SK-N-MC (cell line): ENCODE measurements at regions not wholly inside any gene's neighbourhood (a gene's known extent, or its start where the extent isn't known, plus 50 kb on each side); places are given as distances from the start of the nearest gene placed in this dataset.

ENCODE experiments used
- DNase-seq: peaks from one replicate; pipeline ENCODE4 v3.0.0-alpha.2; 2011; ENCODE audit warnings: low read depth, low spot score
- H3K27ac ChIP-seq: fragments of 200-600 bp; sonication (generic); 2 replicates; pipeline ENCODE4 v1.5.1; 2016; ENCODE audit warnings: mixed run types
- H3K36me3 ChIP-seq: fragments of 200-600 bp; sonication (generic); 2 replicates; pipeline ENCODE4 v1.6.1; 2017; ENCODE audit warnings: antibody characterized with exemption, low read length, mixed read lengths; ENCODE audit not compliant: insufficient read depth
- H3K4me3 ChIP-seq: fragments of 200-600 bp; sonication (generic); 2 replicates; pipeline ENCODE4 v1.5.1; 2016
- H3K9ac ChIP-seq: fragments of 200-600 bp; sonication (generic); 2 replicates; pipeline ENCODE4 v1.8.0; 2017; ENCODE audit warnings: mixed run types, mixed read lengths; ENCODE audit not compliant: insufficient read length
- H3K9me3 ChIP-seq: fragments of 200-600 bp; sonication (generic); 2 replicates; pipeline ENCODE4 v1.6.1; 2017; ENCODE audit warnings: low read depth, mild to moderate bottlenecking, antibody characterized with exemption, low read length, moderate library complexity, mixed read lengths
- EZH2 ChIP-seq: fragments of 200-600 bp; sonication (generic); IDR thresholded peaks from one replicate; pipeline ENCODE4 v1.6.1; 2017; ENCODE audit warnings: antibody characterized with exemption
- FOXP2 ChIP-seq: optimal IDR thresholded peaks from 2 replicates; pipeline ENCODE3; 2011; ENCODE audit warnings: mild to moderate bottlenecking, moderate library complexity; ENCODE audit not compliant: insufficient read depth; ENCODE audit errors: extremely low read length, control extremely low read depth
- POLR2AphosphoS5 ChIP-seq: IDR thresholded peaks from 2 replicates; pipeline ENCODE4 v1.6.1; 2012; ENCODE audit warnings: mild to moderate bottlenecking, low read depth, low read length, borderline replicate concordance

DNA sequence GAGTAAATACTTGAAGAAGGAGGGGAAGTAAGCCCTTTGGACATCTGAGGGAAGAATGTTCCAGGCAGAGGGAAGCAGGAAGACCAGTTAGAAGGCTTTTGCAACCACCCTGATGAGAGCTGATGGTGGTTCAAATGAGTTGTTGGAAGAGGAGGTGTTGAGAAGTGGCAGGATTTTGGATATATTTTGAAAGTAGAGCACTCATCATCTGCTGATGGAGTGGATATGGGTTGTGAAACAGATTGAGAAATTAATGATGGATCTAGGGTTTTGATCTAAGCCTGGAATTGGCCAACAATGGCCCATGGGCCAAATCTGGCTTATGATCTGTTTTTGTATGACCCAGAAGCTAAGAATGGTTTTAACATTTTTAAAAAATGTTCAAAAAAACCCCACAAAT lies 230.7 kb downstream of the NDFIP2 start:
- no peaks in the 10 kb centered on the region for H3K9me3 ChIP-seq
- no peak overlapping the region for H3K9ac ChIP-seq
- no peak overlapping the region for H3K27ac ChIP-seq
- TF ChIP-seq FOXP2 (no peak), POLR2AphosphoS5 (no peak), EZH2 (no peak)
- H3K4me3 ChIP-seq: no peak overlapping the region
- DNase-seq: no peak
- no peaks in the 10 kb centered on the region for H3K36me3 ChIP-seq

DNA sequence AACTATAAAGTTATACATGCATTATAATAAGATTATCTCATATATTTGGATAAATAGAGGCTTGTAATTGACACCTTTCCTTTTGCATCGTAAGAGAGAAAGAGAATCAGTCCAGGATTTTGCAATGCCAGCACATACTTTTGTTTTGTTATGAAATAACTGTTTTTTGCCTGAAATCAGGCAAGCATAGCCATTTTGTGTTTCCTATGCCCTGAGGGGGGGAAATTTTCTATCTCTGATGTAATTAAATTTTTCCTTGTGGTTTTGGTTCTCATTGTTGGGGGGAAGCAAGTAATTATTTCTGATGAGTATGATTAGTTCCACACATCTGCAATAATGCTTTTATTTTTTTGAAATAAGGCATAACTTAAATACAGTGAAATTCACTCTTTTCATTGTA lies 229.4 kb downstream of the NDFIP2 start:
- Histone ChIP-seq H3K36me3 (no peaks in the 10 kb centered on the region), H3K9me3 (no peaks in the 10 kb centered on the region), H3K9ac (no peak overlapping the region), H3K27ac (no peak overlapping the region), H3K4me3 (no peak overlapping the region)
- peak; percentile 40 for DNase-seq
- no peak for TF ChIP-seq POLR2AphosphoS5
- TF ChIP-seq FOXP2: no peak
- no peak for TF ChIP-seq EZH2

DNA sequence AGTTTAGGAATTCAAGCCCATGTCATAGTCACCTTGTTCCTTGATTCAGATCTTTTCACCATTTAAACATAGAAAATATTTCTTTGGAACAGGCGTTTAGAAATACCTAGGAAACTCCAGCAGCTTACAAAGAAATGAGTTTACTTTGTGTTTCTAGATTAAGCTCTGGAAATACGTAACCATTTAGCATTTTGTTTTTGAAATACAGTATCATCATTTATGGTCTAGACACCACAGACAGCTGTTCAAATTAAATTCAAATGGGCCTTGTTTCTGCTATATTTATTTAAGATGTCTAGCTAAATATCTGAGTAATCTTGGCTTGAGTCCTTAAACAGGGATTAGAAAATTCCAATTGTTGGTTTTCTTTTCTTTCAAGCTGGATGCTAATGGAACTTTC lies 228.5 kb downstream of the NDFIP2 start:
- Histone ChIP-seq H3K9me3 (no peaks in the 10 kb centered on the region), H3K36me3 (no peaks in the 10 kb centered on the region), H3K9ac (no peak overlapping the region), H3K4me3 (no peak overlapping the region), H3K27ac (no peak overlapping the region)
- DNase-seq: no peak
- TF ChIP-seq EZH2: no peak
- no peak for TF ChIP-seq FOXP2

DNA sequence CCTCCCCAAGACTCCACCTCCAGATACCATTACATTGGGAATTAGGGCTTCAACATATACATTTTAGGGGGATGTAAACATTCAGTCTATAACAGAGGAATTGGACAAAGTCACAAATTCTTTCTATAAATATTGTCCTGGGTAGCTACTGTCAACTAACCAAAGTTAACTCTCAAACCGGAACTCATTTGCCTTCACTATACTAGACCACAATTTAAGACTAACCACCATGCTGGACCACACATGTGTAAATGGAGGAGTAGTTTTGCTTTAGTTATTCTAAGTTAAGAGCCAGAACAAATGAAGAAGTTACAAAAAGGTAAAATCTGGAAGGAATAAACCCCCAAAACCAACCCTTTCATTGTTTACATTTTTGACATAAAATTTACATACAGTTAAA lies 222.8 kb downstream of the NDFIP2 start:
- H3K36me3 ChIP-seq: no peaks in the 10 kb centered on the region
- no peak for DNase-seq
- H3K9ac ChIP-seq: no peak overlapping the region
- H3K4me3 ChIP-seq: no peak overlapping the region
- H3K27ac ChIP-seq: no peak overlapping the region
- H3K9me3 ChIP-seq: no peaks in the 10 kb centered on the region
- TF ChIP-seq EZH2 (no peak), FOXP2 (no peak), POLR2AphosphoS5 (no peak)

DNA sequence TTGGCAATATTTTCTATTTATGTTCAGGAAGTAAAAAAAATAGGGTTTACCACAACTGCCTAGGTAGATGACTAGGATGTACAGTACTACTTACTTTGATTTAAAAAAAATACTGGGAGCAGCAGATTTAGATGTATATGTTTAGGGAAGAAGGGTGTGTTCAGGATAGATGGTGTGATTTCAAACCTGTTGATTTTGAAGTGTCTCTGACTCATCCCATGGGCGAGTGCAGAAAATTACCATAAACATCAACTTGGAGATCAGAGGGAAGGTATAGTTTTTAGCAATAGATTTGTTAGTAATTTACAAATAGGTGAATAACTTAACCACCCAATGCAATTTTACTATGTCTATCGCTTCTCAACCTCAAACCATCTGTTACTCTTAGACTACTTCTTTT lies 214.8 kb downstream of the NDFIP2 start:
- Histone ChIP-seq H3K4me3 (no peak overlapping the region), H3K9ac (no peak overlapping the region), H3K36me3 (no peaks in the 10 kb centered on the region), H3K27ac (no peak overlapping the region), H3K9me3 (no peaks in the 10 kb centered on the region)
- DNase-seq: no peak
- TF ChIP-seq EZH2: no peak
- no peak for TF ChIP-seq POLR2AphosphoS5
- no peak for TF ChIP-seq FOXP2

DNA sequence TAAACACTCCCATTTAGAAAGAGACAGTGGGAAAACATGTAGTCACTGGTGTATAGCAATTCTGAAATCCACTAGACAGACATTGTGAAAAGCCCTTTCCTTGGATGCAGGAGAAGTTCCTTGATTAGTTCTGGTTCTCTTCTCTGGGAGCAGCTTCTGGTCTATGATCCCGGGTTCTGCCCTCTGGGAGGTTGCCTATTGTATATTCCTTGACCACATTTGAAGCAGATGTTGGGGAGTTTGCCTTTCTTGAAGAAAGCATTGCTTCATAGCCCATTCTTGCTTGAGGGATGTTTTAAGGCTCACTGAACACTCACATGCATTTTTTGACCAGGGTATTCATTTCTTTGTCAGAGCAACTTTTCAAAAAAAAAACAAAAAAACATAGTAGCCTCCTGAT lies 211.9 kb downstream of the NDFIP2 start:
- H3K27ac ChIP-seq: no peak overlapping the region
- no peak for DNase-seq
- H3K9me3 ChIP-seq: no peaks in the 10 kb centered on the region
- TF ChIP-seq EZH2: no peak
- TF ChIP-seq POLR2AphosphoS5: no peak
- no peak for TF ChIP-seq FOXP2
- no peak overlapping the region for H3K9ac ChIP-seq
- no peak overlapping the region for H3K4me3 ChIP-seq
- no peaks in the 10 kb centered on the region for H3K36me3 ChIP-seq

DNA sequence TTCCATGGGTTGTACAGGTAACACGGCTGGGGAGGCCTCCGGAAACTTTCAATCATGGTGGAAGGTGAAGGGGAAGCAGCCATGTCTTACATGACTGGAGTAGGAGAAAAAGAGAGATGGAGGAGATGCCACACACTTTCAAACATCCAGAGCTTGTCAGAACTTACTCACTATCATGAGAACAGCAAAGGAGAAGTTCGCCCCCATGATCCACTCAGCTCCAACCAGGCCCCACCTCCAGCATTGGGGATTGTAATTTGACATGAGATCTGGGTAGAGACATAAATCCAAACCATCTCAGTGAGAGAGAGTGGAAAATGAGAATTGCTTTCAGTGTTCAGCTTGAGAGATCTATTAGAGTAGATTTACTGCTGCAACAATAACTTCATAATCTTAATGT lies 210.9 kb downstream of the NDFIP2 start:
- Histone ChIP-seq H3K9me3 (no peaks in the 10 kb centered on the region), H3K9ac (no peak overlapping the region), H3K27ac (no peak overlapping the region), H3K4me3 (no peak overlapping the region), H3K36me3 (no peaks in the 10 kb centered on the region)
- TF ChIP-seq FOXP2: no peak
- TF ChIP-seq POLR2AphosphoS5: no peak
- TF ChIP-seq EZH2: no peak
- no peak for DNase-seq

DNA sequence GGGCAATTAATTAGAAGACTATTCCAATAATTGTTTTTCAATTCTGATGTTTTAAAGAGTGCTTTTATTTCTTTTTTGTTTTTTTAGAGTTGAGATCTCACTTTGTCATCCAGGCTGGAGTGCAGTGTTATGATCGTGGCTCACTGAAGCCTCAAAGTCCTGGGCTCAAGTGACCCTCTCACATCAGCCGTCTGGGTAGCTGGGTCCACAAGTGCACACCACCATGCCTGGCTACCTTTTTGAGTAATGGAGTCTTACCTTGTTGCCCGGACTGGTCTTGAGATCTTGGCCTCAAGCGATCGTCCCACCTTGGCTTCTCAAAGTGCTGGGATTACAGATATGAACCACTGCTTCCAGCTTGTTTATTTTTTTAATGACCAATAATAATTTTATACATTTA lies 207.8 kb downstream of the NDFIP2 start:
- H3K27ac ChIP-seq: no peak overlapping the region
- no peak overlapping the region for H3K4me3 ChIP-seq
- H3K9me3 ChIP-seq: no peaks in the 10 kb centered on the region
- no peak overlapping the region for H3K9ac ChIP-seq
- H3K36me3 ChIP-seq: no peaks in the 10 kb centered on the region
- DNase-seq: no peak
- TF ChIP-seq POLR2AphosphoS5: no peak
- no peak for TF ChIP-seq FOXP2
- TF ChIP-seq EZH2: no peak

DNA sequence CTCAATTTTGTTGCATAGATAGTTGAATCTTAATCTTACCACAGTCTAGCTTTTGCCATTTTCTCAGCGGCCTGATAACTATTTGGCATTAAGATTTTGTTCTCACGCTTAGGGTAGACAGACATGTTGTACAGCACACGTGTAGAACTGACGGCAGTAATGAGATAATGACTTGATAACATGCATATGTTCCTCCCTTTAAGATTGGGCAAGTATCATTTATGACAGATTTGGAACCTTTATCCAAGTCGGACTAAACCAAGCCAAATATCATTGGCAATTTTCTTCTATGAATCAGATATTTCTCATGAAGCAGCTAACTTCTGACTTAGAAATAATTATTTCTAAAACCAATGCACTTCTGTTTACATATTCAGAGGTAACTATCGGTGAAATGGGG lies 205.5 kb downstream of the NDFIP2 start:
- H3K9me3 ChIP-seq: no peaks in the 10 kb centered on the region
- H3K36me3 ChIP-seq: no peaks in the 10 kb centered on the region
- no peak for TF ChIP-seq POLR2AphosphoS5
- TF ChIP-seq EZH2: no peak
- TF ChIP-seq FOXP2: no peak
- no peak for DNase-seq
- no peak overlapping the region for H3K9ac ChIP-seq
- no peak overlapping the region for H3K27ac ChIP-seq
- H3K4me3 ChIP-seq: no peak overlapping the region

DNA sequence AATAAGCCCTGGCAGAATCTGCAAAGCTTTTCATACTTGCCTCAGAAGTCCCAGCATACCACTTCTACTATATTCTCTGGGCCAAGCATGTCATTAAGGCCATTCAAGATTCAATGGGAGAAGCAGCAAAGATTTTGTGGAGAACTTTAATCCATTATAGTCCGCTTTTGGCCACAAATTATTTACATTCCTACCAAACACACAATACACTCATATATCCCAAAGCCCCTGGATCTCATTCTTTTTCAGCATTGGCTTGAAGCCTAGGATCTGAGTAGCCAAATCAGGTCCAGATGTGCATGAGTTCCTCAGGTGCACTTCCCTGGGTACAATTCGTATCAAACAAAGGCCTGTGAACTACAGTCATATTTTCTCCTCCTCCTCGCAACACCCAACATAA lies 203.4 kb downstream of the NDFIP2 start:
- H3K9me3 ChIP-seq: no peaks in the 10 kb centered on the region
- H3K27ac ChIP-seq: no peak overlapping the region
- DNase-seq: no peak
- H3K36me3 ChIP-seq: no peaks in the 10 kb centered on the region
- TF ChIP-seq POLR2AphosphoS5 (no peak), FOXP2 (no peak), EZH2 (no peak)
- H3K9ac ChIP-seq: no peak overlapping the region
- no peak overlapping the region for H3K4me3 ChIP-seq
